Activated naive CD4-positive, alpha-beta T cell treated with anti-CD3 and anti-CD28 coated beads, Interleukin-2, amount 50 U/mL, for 72 hours (primary cell): ENCODE measurements at regions not wholly inside any gene's neighbourhood (a gene's known extent, or its start where the extent isn't known, plus 50 kb on each side); places are given as distances from the start of the nearest gene placed in this dataset.
A peak's percentile ranks its signal among the peaks of the same experiment; 100 is the strongest.

Source experiments
- ATAC-seq, 2 donors: fragments of 150-1000 bp; cut with Tn5 transposase; 2 replicates each; pipeline ENCODE4 v1.10.0; 2021; ENCODE audit warnings: mild to moderate bottlenecking in 2 of 2, moderate library complexity in 2 of 2
- DNase-seq, 2 donors: peaks; one replicate each; pipeline ENCODE4 v3.0.0; 2021 to 2022; ENCODE audit warnings: low spot score in 2 of 2
- H3K27ac Mint-ChIP-seq, 2 donors: one replicate each; pipeline ENCODE4 v1.8.0; 2022; ENCODE audit warnings: mild to moderate bottlenecking in 2 of 2, mixed read lengths in 2 of 2
- H3K36me3 Mint-ChIP-seq, 2 donors: one replicate each; pipeline ENCODE4 v1.8.0; 2022; ENCODE audit warnings: mixed read lengths in 2 of 2
- H3K9me3 Mint-ChIP-seq, 2 donors: one replicate each; pipeline ENCODE4 v1.8.0; 2022; ENCODE audit warnings: mixed read lengths in 2 of 2

GRCh38 chr6:91877994-91878393, 1291.1 kb upstream of the MAP3K7 start:
- DNase-seq (no peak), ATAC-seq (no peak)
- H3K9me3 Mint-ChIP-seq, result peaks cover 8 to 14% of the 10 kb centered on the region in 2 donors
- H3K27ac Mint-ChIP-seq, result no peak overlapping the region
- H3K36me3 Mint-ChIP-seq, result no peaks in the 10 kb centered on the region

DNA sequence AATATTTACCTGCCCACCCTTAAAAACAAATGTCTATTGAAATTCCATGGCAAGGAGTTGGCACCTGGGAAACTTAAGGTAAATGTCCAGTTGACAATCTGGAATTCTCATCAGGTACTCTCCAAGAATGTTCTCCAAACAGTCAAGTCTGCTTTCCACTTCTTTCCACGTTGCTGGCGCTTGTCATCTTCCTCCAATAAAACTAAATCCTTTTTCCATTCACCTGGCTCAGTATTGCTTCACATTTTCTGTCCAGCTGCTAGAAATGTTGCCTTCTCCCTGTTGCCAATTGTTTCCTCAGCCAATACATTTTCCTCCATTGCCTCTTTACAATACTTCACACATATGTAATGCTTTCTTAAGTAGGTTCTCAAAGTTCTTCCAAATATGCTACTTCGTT, 1288.1 kb upstream of the MAP3K7 start:
- Mint-ChIP-seq H3K27ac (no peak overlapping the region), H3K36me3 (no peaks in the 10 kb centered on the region), H3K9me3 (peaks cover 4 to 9% of the 10 kb centered on the region in 2 donors)
- DNase-seq (no peak), ATAC-seq (no peak)

- H3K36me3 Mint-ChIP-seq, result no peaks in the 10 kb centered on the region
- no peak for ATAC-seq
- DNase-seq, result no peak
- H3K27ac Mint-ChIP-seq, result no peak overlapping the region
- H3K9me3 Mint-ChIP-seq, result peaks cover 8 to 11% of the 10 kb centered on the region in 2 donors
Measured at GRCh38 chr6:91868539-91869202, 1281.8 kb upstream of the MAP3K7 start.

DNA sequence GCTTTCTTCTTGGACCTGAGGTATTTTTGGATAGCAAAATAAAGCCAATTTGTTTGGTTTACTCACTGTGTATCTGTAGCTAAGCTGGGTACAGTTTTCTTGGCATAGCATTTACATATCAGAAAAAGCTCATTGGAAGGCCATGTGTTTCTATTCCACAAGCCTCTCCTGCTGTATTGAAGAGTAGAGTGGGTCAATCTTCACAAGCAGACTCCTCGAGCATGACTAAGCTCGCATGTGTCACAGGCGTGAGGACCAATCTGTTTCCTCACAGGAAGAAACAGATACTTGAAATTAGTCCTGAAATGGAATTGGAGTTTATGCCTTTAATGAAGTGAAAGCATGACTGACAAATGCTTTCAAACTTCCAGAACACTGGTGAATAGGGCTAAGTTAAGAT, 1279.0 kb upstream of the MAP3K7 start:
- ATAC-seq, result no peak
- Mint-ChIP-seq H3K36me3 (no peaks in the 10 kb centered on the region), H3K9me3 (peaks cover 7 to 8% of the 10 kb centered on the region in 2 donors), H3K27ac (no peak overlapping the region)
- DNase-seq, result no peak

DNA sequence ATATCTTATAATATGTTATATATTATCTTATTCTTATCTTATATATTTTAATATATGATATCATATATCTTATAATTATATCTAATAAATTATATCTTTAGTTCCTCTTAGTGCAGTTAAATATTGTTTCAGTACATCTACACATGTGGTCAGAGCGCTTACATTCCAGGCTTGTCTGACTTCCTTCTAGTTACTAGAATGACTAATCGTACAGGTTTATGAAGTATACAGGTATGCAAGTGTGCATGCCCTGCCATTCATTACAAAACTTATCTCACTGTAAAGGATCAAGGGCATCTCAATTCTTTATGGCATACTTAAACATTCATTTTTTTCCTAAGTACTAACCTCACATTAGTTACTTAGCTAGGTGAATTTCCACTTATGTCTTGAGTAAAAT, 1278.0 kb upstream of the MAP3K7 start:
- no peaks in the 10 kb centered on the region for H3K36me3 Mint-ChIP-seq
- H3K27ac Mint-ChIP-seq, result no peak overlapping the region
- peaks cover 7 to 8% of the 10 kb centered on the region in 2 donors for H3K9me3 Mint-ChIP-seq
- no peak for DNase-seq
- ATAC-seq, result no peak

DNA sequence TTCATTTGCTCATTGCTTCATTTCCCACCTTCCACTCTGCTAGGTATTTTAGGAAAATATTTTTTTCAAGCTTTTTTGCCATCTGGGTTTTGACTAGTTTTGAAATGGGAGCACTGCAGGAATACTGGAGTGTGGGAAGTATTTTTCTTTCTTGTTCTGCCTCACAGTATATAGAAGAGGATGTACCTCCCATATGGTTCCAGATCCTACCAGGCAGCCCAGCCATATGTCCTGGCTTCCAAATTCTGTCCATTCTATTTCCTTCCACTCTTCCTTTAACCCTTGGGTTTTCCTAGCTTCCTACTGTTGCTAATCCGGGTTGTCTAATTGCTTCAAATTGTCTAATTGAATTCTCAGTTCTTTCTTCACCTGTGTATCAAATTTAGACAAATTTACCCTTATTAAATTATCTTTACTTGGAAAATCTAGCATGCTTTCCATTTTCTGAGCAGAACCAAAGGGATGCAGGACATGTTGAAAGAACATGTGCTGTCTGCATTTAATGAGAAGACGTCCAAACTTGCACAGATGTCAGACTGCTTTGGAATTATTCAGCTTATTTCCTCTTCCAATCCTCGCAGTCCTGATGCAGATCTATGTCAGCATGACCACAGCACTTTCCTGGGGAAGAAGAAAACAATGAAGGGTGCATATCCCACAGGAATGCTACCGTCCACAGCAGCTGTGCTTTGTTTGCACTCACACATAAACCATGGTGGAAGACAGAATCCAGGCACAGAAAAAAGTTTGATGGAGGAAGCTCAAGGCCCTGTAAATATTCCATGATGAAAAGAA, 1273.9 kb upstream of the MAP3K7 start:
- DNase-seq (no peak), ATAC-seq (no peak)
- no peak overlapping the region for H3K27ac Mint-ChIP-seq
- H3K9me3 Mint-ChIP-seq, result peaks cover 0 to 5% of the 10 kb centered on the region in 2 donors
- no peaks in the 10 kb centered on the region for H3K36me3 Mint-ChIP-seq

- ATAC-seq (no peak), DNase-seq (no peak)
- no peak overlapping the region for H3K27ac Mint-ChIP-seq
- H3K36me3 Mint-ChIP-seq, result no peaks in the 10 kb centered on the region
- H3K9me3 Mint-ChIP-seq, result peaks cover under 1 to 6% of the 10 kb centered on the region in 2 donors
Measured at GRCh38 chr6:91852252-91852651, 1265.4 kb upstream of the MAP3K7 start.

DNA sequence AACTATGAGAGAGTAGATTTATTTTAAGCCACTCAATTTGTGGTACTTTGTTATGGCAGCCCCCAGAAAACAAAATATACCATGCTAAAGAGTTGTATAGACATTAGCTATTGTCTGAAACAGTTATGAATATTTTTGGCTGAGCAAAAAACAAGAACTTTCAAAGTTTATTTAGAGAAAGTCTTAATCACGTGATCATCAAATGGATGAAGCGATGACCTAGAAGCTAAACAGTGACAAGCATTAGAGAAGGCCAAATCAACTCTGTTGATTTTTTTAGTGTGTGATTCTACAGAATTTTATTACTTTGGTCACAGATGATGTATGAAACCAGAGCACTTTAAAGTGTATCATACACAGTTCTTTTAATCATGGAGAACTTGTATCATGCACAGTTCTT, 1247.9 kb upstream of the MAP3K7 start:
- Mint-ChIP-seq H3K36me3 (no peaks in the 10 kb centered on the region), H3K27ac (no peak overlapping the region), H3K9me3 (peaks cover 0 to 12% of the 10 kb centered on the region in 2 donors)
- DNase-seq, result no peak
- ATAC-seq, result no peak

DNA sequence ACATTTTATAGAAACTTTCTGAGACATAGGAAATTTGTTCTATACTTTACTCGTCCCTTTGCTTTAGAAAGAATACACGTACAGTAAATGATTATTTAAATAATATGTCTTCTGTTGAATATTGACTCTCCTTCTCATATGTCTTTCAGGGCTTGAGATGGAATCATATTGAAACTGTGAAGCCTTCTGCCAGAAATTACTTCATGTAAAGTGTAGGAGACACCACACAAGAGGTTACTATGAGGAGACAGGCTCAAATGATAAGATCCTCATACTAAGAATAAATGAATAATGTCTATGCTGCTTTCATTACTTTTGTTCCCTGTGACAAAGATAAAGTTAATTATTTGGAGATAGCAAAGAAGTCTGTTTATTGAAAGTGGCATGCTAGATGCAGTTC, 1240.3 kb upstream of the MAP3K7 start:
- Mint-ChIP-seq H3K36me3 (no peaks in the 10 kb centered on the region), H3K27ac (no peak overlapping the region)

GRCh38 chr6:91826128-91826527, 1239.3 kb upstream of the MAP3K7 start:
- H3K9me3 Mint-ChIP-seq, result peaks cover 5 to 6% of the 10 kb centered on the region in 2 donors
- H3K36me3 Mint-ChIP-seq, result no peaks in the 10 kb centered on the region
- no peak overlapping the region for H3K27ac Mint-ChIP-seq
- DNase-seq (no peak), ATAC-seq (peak in 1 of 2 donors; percentile 26)

More for the DNA sequence above, 1240.3 kb upstream of the MAP3K7 start:
- no peak for ATAC-seq
- H3K9me3 Mint-ChIP-seq, result peaks cover 5 to 6% of the 10 kb centered on the region in 2 donors
- DNase-seq, result no peak

DNA sequence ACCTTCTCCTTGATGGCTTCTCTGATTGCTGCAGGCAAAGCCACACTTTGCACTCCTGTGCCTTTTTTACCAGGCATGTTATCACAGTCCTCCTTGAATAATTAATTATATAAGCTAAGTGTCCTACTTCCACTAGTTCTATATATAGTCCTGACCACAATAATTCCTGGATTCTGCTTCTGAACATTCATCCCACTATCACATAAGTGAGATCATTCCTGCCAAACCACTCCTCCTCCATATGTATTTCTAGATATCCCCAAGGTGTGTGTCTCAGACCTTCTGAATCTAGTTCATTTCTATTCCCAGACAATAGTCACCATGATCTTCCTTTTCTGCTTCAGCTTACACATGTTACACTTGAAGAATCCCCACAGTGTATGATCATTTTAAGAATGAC, 1237.5 kb upstream of the MAP3K7 start:
- no peak for DNase-seq
- no peak for ATAC-seq
- no peak overlapping the region for H3K27ac Mint-ChIP-seq
- H3K9me3 Mint-ChIP-seq, result peaks cover 6 to 10% of the 10 kb centered on the region in 2 donors
- H3K36me3 Mint-ChIP-seq, result no peaks in the 10 kb centered on the region

DNA sequence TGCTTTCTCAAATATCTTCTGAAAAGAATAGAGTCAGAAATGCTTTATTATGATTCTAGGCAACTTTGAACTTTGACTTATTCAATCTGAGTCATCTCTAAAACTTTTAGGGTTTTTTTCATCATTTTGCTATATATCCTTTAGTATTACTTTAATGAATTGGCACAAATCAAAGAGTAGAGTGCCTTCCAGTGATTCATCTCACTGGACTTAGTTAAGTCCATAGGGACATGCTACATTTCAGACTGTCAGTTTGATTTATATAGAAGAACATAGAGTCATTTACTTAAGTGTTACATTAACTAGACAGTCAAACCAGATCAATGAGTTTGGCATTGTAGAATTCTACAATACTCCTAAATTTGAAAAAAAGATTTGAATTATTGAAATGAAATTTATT, 1235.7 kb upstream of the MAP3K7 start:
- ATAC-seq, result no peak
- DNase-seq, result no peak
- H3K9me3 Mint-ChIP-seq, result peaks cover 6 to 10% of the 10 kb centered on the region in 2 donors
- H3K36me3 Mint-ChIP-seq, result no peaks in the 10 kb centered on the region
- H3K27ac Mint-ChIP-seq, result no peak overlapping the region

- Mint-ChIP-seq H3K27ac (no peak overlapping the region), H3K9me3 (peaks cover 3 to 9% of the 10 kb centered on the region in 2 donors), H3K36me3 (no peaks in the 10 kb centered on the region)
- DNase-seq, result no peak
- ATAC-seq, result no peak
Measured at GRCh38 chr6:91816335-91816734, 1229.5 kb upstream of the MAP3K7 start.

- Mint-ChIP-seq H3K36me3 (no peaks in the 10 kb centered on the region), H3K27ac (no peak overlapping the region), H3K9me3 (peaks cover 3 to 4% of the 10 kb centered on the region in 2 donors)
- DNase-seq (no peak), ATAC-seq (no peak)
Measured at GRCh38 chr6:91813641-91814040, 1226.8 kb upstream of the MAP3K7 start.

DNA sequence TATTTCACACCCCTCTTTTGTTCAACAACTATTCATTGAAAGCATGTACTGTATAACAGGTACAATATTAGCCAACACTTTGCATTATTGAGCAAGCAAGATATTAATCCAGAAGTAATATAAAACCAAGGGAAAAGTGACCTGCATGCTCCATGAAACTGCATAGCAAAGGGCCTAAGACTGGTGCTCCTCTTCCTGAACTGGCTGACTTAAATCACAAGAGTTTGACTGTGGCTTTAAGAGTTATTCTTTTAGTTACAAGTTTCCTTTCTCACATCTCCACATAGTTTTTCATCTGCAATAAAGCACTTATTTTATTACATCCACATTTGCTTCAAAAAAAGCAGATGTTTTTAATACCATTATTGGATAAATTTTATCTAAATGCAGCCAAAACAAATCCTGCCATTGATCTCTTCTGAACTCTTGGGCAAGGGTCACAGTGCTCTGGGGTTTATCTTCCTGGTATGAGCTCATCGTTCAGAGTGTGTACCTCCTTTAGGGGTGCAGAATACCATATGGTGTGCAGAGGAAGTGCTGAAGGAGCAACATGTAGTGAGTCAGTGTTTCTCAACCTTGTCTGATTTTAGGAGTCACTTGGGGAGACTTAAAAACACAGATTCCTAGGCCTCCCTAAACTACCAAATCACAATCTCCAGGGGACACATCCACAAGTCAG, 1225.9 kb upstream of the MAP3K7 start:
- no peak for ATAC-seq
- no peaks in the 10 kb centered on the region for H3K36me3 Mint-ChIP-seq
- H3K9me3 Mint-ChIP-seq, result peaks cover 3 to 4% of the 10 kb centered on the region in 2 donors
- DNase-seq, result no peak
- no peak overlapping the region for H3K27ac Mint-ChIP-seq

- H3K36me3 Mint-ChIP-seq, result no peaks in the 10 kb centered on the region
Measured at GRCh38 chr6:91804981-91805380, 1218.1 kb upstream of the MAP3K7 start.

DNA sequence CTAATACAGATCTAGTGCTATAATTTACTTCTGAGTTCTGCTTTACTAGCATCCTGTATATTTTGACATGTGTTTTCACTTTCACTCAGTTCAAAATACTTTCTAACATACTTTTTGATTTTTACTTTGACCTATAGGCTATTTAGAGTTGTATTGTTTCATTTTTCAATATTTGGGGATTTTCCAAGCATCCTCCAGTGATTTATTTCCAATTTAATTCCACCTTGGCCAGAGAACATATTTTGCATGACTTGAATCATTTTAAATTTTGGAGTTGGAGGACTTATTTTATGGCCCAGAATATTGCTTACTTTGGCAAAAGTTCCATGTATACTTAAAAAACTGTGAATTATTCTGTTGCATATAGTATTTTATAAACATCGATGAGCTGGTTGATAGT, 1215.6 kb upstream of the MAP3K7 start:
- no peak for ATAC-seq
- Mint-ChIP-seq H3K9me3 (peaks cover 6 to 9% of the 10 kb centered on the region in 2 donors), H3K27ac (no peak overlapping the region), H3K36me3 (no peaks in the 10 kb centered on the region)
- DNase-seq, result no peak

More at GRCh38 chr6:91804981-91805380, 1218.1 kb upstream of the MAP3K7 start:
- DNase-seq, result no peak
- ATAC-seq, result no peak
- peaks cover 6 to 9% of the 10 kb centered on the region in 2 donors for H3K9me3 Mint-ChIP-seq
- H3K27ac Mint-ChIP-seq, result no peak overlapping the region
